8988T (cell line): ENCODE measurements at regions not wholly inside any gene's neighbourhood (a gene's known extent, or its start where the extent isn't known, plus 50 kb on each side); places are given as distances from the start of the nearest gene placed in this dataset.
"Not testable (repeated sequence)": the region's sequence is repeated elsewhere in the genome, so short reads cannot be mapped to it uniquely, and the experiment has no call there.

ENCODE experiments used
- DNase-seq: peaks from one replicate; pipeline ENCODE4 v3.0.0; 2011

DNA sequence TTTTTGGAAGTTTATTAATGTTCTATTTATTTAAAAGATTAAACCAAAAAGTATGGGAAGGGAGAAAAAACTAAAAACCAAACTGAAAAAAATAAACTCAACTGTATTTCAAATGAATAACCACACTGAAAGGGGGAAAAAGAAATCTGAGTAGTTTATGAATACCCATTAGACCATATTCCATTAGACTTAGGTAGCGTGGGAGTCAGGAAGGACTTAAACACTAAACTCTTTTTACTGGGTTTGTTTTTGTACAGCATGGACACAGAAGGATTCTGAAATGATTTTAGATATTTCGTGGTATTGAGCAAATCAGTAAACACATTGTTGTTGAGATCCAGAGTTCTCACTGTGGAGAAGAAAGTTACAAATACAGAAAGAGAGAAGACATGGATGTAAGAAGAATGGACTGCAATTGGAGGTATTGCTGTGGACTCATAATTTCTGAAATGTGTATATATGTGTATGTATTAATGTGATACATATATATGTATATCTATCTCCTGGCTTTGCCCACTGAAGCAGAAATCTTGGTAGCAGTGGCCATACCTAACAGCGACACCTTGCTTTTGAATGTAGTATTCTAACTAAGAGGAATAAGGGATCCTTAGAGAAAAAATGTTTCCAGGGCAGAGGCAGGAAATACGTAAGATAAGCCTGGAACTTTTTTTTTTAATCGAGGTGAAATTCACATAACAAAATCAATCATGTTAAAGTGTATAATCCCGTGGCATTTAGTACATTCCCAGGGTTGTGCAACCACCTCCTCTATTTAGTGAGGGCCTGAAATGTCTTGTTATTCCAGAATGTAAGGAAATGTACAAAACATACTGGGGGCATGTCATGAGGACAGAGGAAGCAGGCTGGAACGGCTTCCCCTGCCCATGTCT is 228.8 kb downstream of the SMARCA2 start:
- DNase-seq = no peak

DNA sequence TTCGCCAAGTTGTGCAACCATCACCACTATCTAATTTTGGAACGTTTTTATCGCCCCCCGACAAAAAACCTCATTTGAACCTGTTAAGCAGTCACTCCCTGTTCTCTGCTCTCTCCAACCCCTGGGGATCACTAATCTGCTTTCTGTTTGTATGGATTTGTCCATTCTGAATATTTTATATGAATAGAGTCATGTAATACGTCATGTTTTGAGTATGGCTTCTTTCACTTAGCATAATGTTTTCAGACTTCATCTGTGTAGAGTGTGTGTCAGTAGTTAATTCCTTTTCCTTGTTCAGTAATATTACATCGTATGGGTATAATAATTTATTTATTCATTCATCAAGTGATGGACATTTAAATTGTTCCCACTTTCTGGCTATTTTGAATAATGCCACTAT is 232.2 kb downstream of the SMARCA2 start:
- no peak for DNase-seq

DNA sequence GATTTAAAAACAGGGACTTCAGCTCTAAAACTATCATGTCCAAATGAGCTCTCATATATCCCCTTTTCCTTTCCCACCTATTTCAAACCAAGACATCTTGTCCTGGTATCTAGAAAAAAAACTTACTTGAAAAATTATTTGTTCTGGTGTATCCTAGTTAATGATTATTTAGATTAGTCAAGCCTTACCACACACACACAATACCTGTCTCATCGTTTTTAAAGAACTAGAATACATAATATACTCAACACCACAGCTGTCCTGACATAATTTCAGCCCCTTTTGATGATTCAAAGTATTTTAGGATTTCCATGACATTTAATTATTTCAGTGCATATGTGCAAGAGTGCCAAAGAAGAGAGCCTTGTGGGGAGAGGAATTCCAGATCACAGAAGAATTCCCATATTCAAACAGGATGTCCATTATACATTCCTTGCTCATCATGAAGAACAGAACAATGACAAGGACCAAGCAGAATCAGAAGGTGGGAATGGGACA is 233.7 kb downstream of the SMARCA2 start:
- no peak for DNase-seq

DNA sequence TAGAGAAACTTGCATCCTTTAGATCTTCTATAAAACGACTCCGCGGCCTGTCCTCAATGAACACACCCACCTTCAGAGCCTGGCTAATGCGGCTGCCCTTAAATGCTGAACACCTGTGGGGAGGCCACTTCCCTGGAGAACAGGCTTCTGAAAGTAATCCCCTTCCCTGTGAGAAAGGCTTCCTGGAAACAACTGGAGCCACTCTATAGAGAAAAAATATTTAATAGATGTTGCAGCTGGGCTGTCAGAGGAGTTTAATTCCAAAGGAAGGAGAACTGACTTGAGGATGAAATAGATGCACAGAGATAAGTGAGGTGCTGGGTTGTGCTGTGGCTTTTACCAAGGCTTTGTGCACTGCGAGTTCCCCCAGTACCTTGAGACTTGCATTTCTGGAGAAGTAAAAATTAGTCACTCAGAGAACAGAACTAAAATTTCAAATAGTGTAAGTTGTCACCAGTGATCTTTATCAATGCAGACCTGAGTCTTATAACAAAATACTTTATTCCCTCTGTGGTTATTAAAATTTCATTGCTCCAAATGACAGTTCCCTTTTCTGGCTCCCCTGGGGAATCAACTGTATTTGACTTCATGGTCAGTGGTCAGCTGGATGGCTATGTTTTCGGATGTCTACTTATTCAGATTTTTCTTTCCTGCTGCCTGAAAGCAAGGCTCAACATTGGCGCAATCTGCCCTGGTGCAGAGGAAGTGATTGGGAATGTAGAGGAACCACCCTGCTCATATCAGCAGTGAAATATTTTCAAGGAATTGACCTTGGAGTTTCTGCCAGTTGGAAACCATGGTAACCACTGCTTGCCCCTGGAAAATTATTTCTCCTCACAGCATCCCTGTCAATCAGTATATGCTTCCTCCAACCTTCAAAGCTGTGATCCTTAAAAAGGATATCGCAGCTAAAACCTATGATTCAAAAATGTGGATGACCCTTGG is 238.8 kb downstream of the SMARCA2 start:
- no peak for DNase-seq

DNA sequence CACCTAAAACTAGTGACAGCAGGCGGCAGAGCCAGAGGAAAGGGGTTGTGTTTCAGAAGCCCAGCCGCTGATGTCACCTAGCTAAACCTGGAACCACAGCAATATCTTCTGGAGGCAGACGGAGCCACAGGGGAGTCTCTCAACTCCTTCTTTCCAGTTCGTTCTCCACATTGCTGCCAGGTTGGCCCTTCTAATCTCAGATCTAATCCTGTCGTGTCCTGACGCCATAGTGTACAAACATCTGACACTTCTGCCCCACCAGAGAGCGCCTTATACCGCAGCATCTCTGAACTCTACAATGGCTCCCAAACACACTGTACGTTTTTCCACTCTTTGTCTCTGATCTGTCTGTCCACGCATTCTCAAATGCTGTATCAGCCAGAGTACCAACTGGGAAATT is 240.0 kb downstream of the SMARCA2 start:
- no peak for DNase-seq

DNA sequence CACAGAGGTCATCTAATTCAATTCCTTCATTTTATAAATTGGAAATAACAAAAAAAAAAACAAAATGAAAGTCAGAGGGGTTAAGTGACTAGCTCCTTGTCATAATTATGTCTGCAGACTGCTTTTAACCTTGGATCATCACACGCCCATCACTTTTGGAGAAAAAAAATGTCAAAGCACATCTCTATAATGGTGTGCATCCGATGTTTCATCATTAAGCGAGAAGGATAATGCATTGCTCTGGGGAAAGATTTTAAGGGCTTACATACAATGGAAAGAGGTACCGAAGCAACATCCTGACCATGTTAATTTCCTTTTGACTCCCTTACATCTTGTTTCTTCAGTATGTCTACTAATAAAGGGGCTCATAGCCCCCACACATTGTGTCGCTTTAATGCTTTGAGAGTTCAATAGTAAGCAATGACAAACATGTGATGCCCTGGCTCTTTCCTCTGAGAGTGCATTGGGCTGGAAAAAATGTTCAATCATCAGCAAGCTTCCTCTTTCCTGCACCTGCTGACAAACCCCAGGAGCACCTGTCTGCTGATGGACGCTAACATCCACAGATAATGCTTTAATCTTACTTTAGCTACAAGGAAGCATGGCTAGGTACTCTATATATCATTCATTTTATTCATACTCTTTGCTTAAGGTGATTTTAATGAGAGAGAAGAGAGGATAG is 242.2 kb downstream of the SMARCA2 start:
- no peak for DNase-seq

DNA sequence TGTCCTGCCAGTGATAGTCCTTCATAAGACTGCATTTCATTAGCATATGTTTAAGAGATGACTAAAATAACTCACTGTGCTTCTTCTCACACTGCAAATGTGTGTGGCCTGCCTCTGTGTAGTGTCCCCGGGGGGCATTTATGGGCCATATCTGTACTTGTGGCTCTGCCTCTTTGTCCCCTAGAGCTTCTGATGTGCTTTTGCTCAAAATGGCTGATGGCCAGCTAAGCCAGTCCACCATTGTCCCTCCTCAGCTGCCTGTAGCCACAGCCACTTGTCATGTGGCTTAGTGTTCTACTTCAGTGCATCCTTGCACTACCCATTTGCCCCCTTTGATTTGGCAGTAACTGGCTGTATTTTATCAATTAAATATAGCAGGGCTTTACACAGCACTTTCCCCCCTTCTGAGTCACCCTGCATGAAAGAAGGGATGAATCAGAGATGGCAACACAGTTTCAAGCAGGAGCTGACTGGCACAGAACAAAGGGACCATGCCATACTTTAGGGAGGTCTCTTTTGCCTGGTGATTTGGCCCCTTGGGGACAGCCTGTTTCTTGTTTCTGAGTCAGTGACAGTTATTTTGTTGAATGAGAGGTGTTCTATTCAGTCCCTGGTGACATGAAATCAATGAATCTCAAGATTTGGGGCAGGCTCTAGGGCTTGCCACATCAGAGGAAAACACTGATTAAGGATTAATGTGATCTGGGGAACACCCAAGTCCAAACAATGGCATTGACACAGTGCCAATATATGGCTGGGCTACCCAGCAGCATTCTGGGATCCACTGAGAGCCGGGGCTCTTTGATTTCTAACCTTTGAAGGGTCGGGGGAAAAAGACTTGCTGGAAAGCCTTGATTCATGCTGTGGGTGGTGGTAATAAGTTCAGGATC is 245.5 kb downstream of the SMARCA2 start:
- no peak for DNase-seq

DNA sequence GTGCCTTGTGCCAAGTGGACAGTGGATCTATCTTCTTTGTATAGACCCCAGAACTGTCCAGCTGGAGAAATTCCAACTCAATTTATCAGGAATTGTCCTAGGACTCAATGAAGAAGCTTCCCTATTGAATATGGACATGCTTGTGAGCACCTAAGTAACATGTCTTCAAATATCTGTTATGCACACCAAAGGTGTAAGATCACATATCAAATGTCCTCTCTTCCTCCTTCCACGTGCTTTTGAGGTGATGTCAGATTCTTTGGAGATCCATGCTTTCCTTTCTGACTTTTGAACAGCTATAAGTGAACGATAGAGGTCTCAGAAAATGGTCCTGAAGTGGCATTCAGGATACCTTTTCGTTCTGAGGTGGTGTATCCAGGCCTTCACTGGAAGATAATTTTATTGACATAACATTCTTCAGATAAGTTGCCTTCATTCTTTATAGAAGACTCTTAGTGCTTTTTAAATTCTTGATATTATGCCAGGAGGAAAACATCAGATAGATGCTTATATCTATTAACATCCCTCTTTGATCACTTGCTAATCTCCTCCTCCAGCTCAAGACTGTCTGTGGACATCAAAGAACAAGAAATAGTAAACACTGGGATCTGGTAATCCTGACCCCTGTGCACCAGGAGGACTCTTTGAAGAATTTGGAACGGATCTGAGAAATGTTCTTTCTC is 246.4 kb downstream of the SMARCA2 start:
- no peak for DNase-seq

DNA sequence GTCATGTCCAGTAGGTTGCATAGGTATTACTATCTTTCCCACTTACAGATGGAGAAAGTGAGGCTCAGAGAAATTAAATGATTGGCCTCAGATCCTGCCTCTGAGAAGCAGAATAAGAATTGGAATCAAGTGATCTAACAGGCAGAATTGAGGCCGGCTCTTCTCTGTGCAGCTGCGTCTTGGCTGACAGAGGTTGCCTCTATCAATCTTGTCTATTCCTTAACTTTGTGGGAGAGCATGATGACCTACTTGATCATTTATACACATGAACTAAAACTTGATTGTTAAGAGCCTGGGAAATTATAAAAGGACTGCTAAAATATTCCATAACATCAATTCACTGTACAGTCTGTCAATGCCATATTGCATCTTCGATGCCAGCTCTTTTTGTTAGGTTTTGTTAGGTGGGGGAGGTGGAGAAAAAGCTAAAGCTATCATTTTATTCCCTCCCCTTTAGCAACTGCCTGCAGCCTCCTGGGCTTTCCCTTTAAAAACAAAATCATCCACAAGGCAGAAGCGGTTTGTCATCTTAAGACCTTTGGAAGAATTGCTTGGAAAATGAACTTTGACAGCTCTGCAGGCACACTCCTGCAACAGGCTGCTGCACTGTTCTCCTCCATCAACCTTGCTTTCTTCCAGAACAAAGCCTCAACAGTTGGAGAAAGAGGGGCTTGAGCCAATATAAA is 247.4 kb downstream of the SMARCA2 start:
- no peak for DNase-seq

DNA sequence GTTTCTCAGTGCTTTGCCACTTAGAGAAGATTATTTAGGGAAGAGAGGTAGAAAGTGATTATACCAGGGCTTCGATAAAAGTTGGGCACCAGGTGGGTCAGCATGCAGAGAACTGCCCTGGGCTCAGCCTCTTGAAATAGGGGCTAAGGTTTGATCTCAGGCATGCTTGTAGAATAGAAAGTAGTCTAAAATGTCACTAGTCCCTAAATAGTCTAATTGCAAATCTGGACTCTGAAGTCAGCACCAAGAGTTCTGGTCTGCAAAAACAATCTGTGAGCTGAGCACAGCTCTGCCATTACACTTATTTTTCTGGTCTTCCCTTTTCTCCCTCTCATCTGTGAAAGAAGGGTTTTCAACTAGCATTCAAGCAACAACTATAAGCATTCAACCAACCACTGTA is 248.0 kb downstream of the SMARCA2 start:
- no peak for DNase-seq

DNA sequence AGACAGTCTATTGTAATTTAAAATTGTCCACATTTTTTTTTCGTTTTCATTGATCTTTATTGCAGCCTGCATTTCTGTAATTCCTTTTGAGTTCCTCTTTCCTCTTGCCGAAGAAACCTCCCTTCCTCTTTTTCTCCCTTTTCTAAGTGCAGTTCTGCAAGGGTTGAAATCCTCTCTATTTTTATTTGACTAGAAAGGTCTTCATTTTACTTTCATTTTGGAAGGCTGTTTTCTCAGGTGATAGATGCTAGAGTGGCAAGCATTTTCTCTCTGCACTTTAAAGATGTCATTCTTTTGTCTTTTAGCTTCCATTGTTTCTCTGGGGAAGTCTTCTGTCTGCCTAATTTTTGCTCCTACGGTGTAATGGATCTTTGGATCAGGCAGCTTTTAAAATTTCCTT is 248.5 kb downstream of the SMARCA2 start:
- no peak for DNase-seq

DNA sequence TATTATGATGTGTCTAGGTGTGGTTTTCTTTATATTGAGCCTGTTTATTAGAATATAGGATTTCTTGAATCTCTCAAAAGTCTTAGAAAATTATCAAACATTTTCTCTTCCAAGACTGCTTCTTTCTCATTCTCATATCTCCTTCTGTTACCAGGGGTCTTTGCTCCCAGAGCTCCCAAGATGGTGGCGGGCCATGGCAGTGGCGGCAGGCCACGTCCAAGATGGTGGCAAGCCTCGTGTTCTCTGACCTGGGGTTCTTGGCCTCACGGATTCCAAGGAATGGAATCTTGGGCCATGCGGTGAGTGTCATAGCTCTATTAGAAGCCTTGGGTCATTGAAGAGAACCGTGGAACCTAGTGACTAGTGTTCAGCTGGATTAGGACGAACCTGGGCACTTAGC is 248.9 kb downstream of the SMARCA2 start:
- no peak for DNase-seq

DNA sequence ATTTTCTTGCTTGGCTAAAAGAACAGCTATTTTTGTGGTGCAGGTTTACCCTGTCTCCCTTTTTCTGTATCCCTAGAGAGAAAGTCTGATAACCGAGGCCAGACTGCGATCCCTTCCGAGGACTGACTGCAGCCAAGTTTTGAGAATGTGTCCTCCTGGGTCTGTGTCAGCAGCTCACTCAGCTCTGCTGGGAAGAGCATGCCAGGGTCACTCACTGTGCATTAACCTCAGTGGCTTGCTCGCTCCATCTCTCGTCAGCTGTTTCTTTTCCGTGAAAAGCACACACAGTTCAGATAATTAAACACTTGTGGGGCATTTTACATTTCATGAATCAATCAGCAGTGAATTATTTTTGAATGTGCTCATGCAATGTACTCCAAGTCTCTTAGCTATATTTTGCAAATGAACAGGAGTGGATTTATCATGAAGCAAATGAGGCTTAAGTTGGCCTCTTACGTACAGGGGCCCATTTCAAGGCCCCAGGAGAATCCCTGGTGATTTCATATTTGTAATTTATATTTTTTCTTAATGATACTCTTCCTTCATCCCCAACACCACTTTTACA is 252.1 kb downstream of the SMARCA2 start:
- DNase-seq = no peak

DNA sequence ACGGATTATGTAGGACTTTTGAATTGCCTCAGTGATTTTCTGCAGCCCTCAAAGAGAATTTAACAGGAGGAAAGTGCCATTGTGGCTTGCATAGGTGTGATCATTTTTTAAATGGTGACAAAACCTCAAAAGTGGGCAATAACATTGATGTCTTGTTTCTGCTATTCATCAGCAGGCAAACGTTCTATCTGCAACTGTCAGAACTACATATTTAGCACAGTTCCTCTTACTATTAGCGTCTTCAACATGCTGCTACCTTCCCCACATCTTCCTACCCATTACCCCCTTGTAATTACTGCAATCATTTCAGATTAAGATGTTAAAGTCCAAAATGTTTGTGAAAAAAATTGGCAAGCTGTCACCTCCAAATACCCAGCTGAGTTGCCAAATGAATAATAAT is 254.6 kb downstream of the SMARCA2 start:
- no peak for DNase-seq

DNA sequence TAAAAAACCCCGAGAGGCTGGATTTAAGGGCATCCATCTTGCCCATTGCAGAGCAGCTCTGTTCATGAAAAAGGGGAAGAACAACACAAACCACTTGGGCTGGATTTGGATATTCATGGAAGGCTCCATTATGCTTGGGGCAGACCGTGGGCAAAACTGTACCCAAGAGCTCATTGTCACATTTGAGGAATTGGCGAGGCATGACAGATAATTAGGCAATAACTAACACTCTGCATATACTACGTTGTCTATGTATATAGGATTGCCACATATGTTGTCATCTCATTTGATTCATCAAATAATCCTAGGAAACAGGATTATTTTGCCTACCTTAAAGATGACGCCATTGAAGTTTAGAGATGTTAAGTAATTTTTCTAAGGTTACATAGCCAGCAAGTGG is 255.4 kb downstream of the SMARCA2 start:
- no peak for DNase-seq

DNA sequence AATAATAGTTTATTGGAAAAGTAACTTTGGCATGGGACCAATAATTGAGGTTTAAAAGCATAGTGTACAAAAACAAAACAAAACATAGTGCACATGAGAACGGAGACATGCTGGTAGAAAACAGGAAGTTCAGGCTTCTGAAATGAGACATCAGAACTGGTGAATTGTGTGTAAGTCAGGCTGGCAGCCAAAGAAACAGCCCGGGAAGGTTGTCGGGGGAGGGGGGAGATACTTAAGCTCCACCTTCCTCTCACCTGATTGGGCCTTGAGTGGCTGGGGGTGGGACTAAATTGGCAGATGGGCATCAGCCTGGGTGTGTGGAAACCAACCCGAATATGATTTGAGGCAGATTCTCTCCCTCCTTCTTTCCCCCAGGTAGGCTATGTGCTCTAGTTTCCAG is 256.3 kb downstream of the SMARCA2 start:
- DNase-seq = no peak

DNA sequence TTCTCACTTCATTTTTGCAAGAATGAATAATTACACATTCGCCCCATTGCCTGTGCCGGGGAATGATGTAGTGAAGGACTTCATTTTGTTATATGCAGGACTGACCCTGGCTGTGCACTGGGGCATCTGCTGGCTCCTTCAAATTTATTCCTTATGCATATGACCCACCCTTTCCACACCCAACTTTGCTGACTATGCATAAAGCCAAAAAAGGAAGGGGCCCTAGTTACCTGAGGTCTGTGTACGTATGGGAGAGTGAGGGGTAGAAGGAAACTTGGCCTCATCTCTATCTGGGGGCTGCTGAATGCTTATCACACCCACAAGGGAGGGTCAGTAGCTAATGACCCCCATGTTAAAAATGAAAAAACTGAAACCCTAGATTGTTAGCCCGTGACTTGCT is 259.6 kb downstream of the SMARCA2 start:
- no peak for DNase-seq

DNA sequence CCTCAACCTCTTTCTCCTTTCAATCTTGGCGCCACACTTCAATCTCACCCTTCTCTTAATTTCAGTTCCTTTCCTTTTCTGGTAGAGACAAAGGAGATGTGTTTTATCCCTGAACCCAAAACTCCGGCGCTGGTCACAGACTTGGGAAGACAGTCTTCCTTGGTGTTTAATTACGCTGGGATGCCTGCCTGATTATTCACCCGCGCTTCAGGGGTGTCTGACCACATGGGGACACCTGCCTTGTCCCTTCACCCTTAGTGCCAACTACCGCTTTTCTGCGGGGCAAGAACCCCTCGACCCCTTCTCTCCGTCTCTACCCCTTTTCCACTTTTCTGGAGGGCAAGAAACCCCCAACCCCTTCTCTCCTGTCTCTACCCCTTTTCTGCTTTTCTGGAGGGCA is 261.1 kb downstream of the SMARCA2 start:
- DNase-seq = no peak

DNA sequence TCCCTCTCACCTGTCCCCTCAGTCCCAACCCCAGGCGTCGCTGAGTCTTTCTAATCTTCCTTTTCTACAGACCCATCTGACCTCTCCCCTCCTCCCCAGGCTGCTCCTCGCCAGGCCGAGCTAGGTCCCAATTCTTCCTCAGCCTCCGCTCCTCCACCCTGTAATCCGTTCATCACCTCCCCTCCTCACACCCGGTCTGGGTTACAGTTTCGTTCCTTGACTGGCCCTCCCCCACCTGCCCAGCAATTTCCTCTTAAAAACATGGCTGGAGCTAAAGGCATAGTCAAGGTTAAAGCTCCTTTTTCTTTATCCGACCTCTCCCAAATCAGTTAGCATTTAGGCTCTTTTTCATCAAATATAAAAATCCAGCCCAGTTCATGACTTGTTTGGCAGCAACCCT is 262.0 kb downstream of the SMARCA2 start:
- DNase-seq = not testable (repeated sequence)

DNA sequence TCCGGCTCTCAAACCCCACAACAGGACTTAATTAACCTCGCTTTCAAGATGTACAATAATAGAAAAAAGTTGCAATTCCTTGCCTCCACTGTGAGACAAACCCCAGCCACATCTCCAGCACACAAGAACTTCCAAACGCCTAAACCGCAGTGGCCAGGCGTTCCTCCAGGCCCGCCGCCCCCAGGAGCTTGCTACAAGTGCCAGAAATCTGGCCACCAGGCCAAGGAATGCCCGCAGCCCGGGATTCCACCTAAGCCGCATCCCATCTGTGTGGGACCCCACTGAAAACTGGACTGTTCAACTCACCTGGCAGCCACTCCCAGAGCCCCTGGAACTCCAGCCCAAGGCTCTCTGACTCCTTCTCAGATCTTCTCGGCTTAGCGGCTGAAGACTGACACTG is 262.5 kb downstream of the SMARCA2 start:
- DNase-seq = not testable (repeated sequence)
